Thyroid gland (tissue), 4 donors: ENCODE measurements at regions not wholly inside any gene's neighbourhood (a gene's known extent, or its start where the extent isn't known, plus 50 kb on each side); places are given as distances from the start of the nearest gene placed in this dataset.
"Not testable (repeated sequence)": the region's sequence is repeated elsewhere in the genome, so short reads cannot be mapped to it uniquely, and the experiment has no call there.

Experiments used
- DNase-seq, 2 donors: peaks; one replicate each; pipeline ENCODE4 v3.0.0-alpha.2; 2019
- H3K27ac ChIP-seq, 3 donors: fragments of 200-600 bp; sonication (generic); 1 replicate in 2 of 3; 2 replicates in 1 of 3; pipeline ENCODE4 v1.5.1; 2016 to 2019; ENCODE audit warnings: mild to moderate bottlenecking in 1 of 3, moderate library complexity in 1 of 3
- H3K27me3 ChIP-seq: fragments of 200-600 bp; sonication (generic); one replicate; pipeline ENCODE4 v1.5.1; 2019
- H3K36me3 ChIP-seq, 2 donors: fragments of 200-600 bp; sonication (generic); one replicate each; pipeline ENCODE4 v1.5.1; 2016 to 2019
- H3K4me1 ChIP-seq, 2 donors: fragments of 200-600 bp; sonication (generic); one replicate each; pipeline ENCODE4 v1.5.1; 2017 to 2019
- H3K4me3 ChIP-seq, 3 donors: fragments of 200-600 bp; sonication (generic); replicated peaks in 1 of 3; 1 replicate in 2 of 3; 2 replicates in 1 of 3; pipeline ENCODE4 v1.5.1; 2016; ENCODE audit warnings: mild to moderate bottlenecking in 1 of 3
- H3K9me3 ChIP-seq: fragments of 200-600 bp; sonication (generic); one replicate; pipeline ENCODE4 v1.5.1; 2017
- POLR2A ChIP-seq, 2 donors: fragments of 450-650 bp; IDR thresholded peaks; one replicate each; pipeline ENCODE4 v1.6.1; 2017; ENCODE audit warnings: antibody characterized with exemption in 2 of 2, mild to moderate bottlenecking in 2 of 2, moderate library complexity in 1 of 2
- WGBS, 2 donors: methylation state at CpG; one replicate each; pipeline ENCODE4 v1.1.5; 2017; 5-methylcytosine and 5-hydroxymethylcytosine counted together
- intact Hi-C: fragments of 100-400 bp; cut with DNase I; formaldehyde crosslinking; loops from one replicate; pipeline ENCODE4 v1.15.1; 2023
- TF ChIP-seq, protein P1 (sequence below), 6 experiments: fragments of 200-600 bp in 3 of 6; fragments of 450-650 bp in 3 of 6; sonication (generic) in 3 of 6; IDR thresholded peaks; one replicate each; pipeline ENCODE4 v1.5.1; 2016 to 2019; ENCODE audit warnings: antibody characterized with exemption in 6 of 6, mild to moderate bottlenecking in 2 of 6, inconsistent platforms in 1 of 6, moderate library complexity in 1 of 6

DNA sequence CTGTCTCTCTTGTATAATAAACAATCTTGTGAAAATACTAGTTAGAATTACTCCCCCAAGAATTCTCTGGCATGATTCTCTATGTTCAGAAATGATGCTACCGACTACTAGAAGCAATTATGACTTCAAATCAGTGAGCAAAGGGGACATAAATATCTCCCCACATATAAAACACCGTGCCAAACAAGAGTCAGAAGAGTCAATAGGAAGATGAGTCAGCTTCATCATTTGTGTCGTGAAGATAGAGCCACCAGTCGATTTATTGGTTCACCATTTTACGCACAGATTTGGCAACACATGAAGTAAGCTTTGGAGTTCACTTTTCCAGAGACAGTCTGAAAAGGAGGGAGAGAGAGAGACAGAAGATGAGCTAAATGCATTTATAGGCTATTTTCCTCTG, 650.9 kb downstream of the CCDC85A start:
- no peak overlapping the region for H3K27ac ChIP-seq
- WGBS, 2 donors: 82% methylated on average over 5 of the region's 5 CpGs
- H3K4me3 ChIP-seq: no peak overlapping the region
- no peaks in the 10 kb centered on the region for H3K36me3 ChIP-seq
- H3K9me3 ChIP-seq: no peaks in the 10 kb centered on the region
- DNase-seq: no peak
- no peaks in the 10 kb centered on the region for H3K4me1 ChIP-seq
- TF ChIP-seq POLR2A (IDR thresholded peaks at IDR 0.05): no peak
- TF ChIP-seq, protein P1, sequence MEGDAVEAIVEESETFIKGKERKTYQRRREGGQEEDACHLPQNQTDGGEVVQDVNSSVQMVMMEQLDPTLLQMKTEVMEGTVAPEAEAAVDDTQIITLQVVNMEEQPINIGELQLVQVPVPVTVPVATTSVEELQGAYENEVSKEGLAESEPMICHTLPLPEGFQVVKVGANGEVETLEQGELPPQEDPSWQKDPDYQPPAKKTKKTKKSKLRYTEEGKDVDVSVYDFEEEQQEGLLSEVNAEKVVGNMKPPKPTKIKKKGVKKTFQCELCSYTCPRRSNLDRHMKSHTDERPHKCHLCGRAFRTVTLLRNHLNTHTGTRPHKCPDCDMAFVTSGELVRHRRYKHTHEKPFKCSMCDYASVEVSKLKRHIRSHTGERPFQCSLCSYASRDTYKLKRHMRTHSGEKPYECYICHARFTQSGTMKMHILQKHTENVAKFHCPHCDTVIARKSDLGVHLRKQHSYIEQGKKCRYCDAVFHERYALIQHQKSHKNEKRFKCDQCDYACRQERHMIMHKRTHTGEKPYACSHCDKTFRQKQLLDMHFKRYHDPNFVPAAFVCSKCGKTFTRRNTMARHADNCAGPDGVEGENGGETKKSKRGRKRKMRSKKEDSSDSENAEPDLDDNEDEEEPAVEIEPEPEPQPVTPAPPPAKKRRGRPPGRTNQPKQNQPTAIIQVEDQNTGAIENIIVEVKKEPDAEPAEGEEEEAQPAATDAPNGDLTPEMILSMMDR (IDR thresholded peaks at IDR 0.05): no peak
- no peaks in the 10 kb centered on the region for H3K27me3 ChIP-seq
- intact Hi-C loops: no loop called here

DNA sequence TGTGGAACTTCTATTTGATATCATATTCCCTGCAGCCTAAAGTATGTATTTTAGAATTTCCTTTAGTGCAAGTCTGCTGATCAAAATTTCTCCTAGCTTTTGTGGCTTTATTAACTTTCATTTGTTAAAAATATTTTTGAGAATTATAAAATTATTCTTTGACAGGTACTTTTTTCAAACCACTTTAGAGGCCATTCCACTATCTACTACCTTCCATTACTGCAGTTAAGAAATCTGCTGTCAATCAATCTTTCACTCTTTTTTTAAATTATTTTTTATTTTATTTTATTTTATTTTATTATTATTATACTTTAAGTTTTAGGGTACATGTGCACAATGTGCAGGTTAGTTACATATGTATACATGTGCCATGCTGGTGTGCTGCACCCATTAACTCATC, 656.2 kb downstream of the CCDC85A start:
- H3K4me3 ChIP-seq, H3K27ac ChIP-seq, H3K4me1 ChIP-seq, DNase-seq, intact Hi-C loops, H3K36me3 ChIP-seq, H3K27me3 ChIP-seq, H3K9me3 ChIP-seq: not testable (repeated sequence)

DNA sequence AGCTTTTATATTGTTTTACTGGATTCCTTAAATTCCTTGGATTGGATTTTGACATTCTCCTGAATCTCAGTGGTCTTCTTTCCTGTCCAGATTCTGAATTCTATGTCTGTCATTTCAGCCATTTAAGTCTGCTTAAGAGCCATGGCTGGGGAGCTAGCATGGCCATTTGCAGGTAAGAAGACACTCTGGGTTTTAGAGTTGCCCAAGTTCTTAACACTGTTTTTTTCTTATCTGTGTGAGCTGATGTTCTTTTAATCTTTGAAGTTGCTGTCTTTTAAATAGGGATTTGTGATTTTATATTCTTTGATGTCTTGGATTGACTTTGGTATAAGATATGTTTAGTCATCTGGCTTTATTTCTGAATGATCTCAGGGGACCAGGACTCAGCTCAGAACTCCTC, 677.2 kb downstream of the CCDC85A start:
- H3K27me3 ChIP-seq: no peaks in the 10 kb centered on the region
- no peaks in the 10 kb centered on the region for H3K9me3 ChIP-seq
- no peak for DNase-seq
- intact Hi-C loops: no loop called here
- no peak overlapping the region for H3K27ac ChIP-seq
- H3K4me1 ChIP-seq: no peaks in the 10 kb centered on the region
- H3K36me3 ChIP-seq: no peaks in the 10 kb centered on the region
- no peak for TF ChIP-seq POLR2A (IDR thresholded peaks at IDR 0.05)
- TF ChIP-seq, protein P1 (IDR thresholded peaks at IDR 0.05): no peak
- no peak overlapping the region for H3K4me3 ChIP-seq

DNA sequence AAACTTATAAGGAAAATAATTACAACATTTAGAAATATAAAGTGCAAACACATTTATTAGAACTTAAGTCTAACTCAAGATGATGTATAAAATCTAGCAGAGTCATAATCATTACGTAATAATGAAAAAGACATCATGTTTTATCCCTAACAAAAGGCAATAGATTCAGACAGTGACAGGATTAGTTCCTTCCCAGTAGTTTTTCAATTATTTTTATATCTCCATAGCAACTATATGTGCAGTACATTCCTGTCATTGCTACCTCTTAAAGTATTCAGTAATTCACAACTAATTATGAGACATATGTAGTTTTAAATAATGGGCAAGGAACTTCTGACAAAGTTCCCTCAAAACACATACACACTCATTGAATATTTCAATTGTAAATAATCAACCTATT, 687.9 kb downstream of the CCDC85A start:
- TF ChIP-seq POLR2A (IDR thresholded peaks at IDR 0.05): no peak
- TF ChIP-seq, protein P1 (IDR thresholded peaks at IDR 0.05): no peak
- Histone ChIP-seq H3K4me3 (no peak overlapping the region), H3K27ac (no peak overlapping the region), H3K36me3 (no peaks in the 10 kb centered on the region), H3K9me3 (no peaks in the 10 kb centered on the region), H3K27me3 (no peaks in the 10 kb centered on the region), H3K4me1 (no peaks in the 10 kb centered on the region)
- intact Hi-C loops: no loop called here
- no peak for DNase-seq
- 92% methylated on average over 1 of the region's 1 CpG for WGBS, 2 donors

- Histone ChIP-seq H3K36me3 (no peaks in the 10 kb centered on the region), H3K27me3 (no peaks in the 10 kb centered on the region), H3K4me1 (no peaks in the 10 kb centered on the region), H3K27ac (no peak overlapping the region), H3K4me3 (no peak overlapping the region), H3K9me3 (no peaks in the 10 kb centered on the region)
- TF ChIP-seq POLR2A (IDR thresholded peaks at IDR 0.05): no peak
- TF ChIP-seq, protein P1 (IDR thresholded peaks at IDR 0.05): no peak
- no peak for DNase-seq
- WGBS, 2 donors: 93 to 94% methylated on average over 4 of the region's 4 CpGs
- intact Hi-C loops: no loop called here
These were observed 690.9 kb downstream of the CCDC85A start for GRCh38 chr2:56874717-56875116.

DNA sequence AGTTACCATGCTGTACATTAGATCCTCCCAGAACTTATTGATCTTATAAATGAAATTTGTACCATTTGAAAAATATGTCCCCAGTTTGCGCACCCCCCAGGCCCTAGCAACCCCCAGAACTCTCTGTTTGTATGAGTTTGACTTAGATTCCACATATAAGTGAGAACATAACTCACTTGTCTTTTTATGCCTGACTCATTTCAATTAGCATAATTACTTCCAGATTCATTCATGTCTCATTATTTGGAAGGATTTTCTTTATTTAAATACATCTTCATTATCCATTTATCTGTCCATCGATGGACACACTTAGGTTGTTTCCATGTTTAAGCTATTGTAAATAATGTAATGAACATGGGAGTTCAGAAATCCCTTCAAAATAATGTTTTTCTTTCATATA, 705.9 kb downstream of the CCDC85A start:
- Histone ChIP-seq H3K36me3 (no peaks in the 10 kb centered on the region), H3K9me3 (no peaks in the 10 kb centered on the region), H3K4me3 (no peak overlapping the region), H3K4me1 (no peaks in the 10 kb centered on the region), H3K27me3 (no peaks in the 10 kb centered on the region), H3K27ac (no peak overlapping the region)
- TF ChIP-seq POLR2A (IDR thresholded peaks at IDR 0.05): no peak
- TF ChIP-seq, protein P1 (IDR thresholded peaks at IDR 0.05): no peak
- intact Hi-C loops: no loop called here
- WGBS, 2 donors: 86 to 90% methylated on average over 2 of the region's 2 CpGs
- DNase-seq: no peak
